HFF-Myc (cell line): ENCODE measurements at regions not wholly inside any gene's neighbourhood (a gene's known extent, or its start where the extent isn't known, plus 50 kb on each side); places are given as distances from the start of the nearest gene placed in this dataset.

Experiments
- DNase-seq: peaks from one replicate; pipeline ENCODE4 v3.0.0-alpha.2; 2011; ENCODE audit warnings: low read depth; ENCODE audit errors: extremely low read depth
- H3K4me3 ChIP-seq: replicated peaks from 2 replicates; pipeline ENCODE4 v1.5.1; 2011; ENCODE audit warnings: low read depth, mild to moderate bottlenecking, control low read depth, low read length
- TF ChIP-seq, protein P1 (sequence below): IDR thresholded peaks from 2 replicates; pipeline ENCODE4 v1.5.1; 2012; ENCODE audit warnings: mild to moderate bottlenecking, low read depth, low read length, control low read depth; ENCODE audit errors: missing control alignments

DNA sequence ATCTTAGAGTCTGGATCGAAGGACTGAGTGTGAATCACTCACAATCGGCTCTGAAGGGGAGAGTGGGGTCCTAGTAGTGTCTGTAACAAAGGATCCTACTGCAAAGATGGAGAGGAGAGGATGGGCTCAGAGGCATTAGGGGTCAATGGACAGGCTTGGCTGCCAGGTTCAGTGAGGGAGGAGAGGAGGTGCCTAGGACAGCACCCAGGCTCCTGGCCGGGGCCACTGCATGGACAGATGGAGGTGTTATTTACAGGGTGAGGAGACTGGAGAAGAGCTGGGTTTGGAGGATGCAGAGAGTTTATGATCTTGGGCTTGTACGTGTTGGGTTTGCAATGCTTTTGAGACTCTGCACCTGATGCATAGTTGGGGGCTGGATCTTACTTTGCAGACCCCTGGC is 658.9 kb downstream of the PTPRU start:
- no peak overlapping the region for H3K4me3 ChIP-seq
- DNase-seq: no peak
- TF ChIP-seq, protein P1, sequence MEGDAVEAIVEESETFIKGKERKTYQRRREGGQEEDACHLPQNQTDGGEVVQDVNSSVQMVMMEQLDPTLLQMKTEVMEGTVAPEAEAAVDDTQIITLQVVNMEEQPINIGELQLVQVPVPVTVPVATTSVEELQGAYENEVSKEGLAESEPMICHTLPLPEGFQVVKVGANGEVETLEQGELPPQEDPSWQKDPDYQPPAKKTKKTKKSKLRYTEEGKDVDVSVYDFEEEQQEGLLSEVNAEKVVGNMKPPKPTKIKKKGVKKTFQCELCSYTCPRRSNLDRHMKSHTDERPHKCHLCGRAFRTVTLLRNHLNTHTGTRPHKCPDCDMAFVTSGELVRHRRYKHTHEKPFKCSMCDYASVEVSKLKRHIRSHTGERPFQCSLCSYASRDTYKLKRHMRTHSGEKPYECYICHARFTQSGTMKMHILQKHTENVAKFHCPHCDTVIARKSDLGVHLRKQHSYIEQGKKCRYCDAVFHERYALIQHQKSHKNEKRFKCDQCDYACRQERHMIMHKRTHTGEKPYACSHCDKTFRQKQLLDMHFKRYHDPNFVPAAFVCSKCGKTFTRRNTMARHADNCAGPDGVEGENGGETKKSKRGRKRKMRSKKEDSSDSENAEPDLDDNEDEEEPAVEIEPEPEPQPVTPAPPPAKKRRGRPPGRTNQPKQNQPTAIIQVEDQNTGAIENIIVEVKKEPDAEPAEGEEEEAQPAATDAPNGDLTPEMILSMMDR: no peak

DNA sequence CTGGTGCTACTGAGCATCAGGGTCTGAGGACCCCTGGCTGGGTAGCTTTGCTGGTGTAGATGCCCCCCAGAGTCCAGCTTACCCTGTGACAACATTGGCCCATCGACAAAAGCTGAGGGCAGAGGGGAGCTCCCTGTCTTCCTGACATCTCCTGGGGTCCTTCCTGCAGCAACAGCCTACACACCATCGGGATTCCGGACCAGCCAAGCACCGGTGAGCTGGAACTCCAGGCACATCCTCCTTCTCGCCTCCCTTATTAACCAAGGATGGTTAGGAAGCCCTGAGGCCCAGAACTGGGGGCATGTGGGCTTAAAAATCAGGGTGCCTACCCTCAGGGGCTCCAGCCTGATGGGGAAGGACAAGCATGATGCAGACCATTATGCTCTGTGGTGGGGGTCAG is 658.0 kb downstream of the PTPRU start:
- no peak for DNase-seq
- H3K4me3 ChIP-seq: no peak overlapping the region
- TF ChIP-seq, protein P1: no peak

DNA sequence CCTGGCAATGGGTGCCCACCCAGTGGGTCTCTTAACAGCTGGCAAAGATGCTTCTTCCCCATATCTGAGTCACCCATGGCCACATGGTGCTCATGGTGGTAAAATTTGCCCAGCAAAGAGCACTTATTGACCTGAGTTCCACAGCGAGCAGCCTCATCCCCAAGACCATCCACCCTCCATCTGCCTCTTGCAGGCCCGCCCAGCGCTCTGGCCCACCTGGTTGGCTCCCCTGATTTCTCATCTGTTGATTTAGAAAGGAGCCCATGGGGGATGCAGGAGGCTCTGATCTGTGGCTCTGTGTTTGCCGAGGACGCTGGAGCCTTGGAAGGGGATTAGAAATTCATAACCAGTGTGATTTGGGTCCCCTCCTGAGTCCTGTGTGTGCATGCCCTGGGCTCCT is 657.5 kb downstream of the PTPRU start:
- DNase-seq: no peak
- TF ChIP-seq, protein P1: no peak
- H3K4me3 ChIP-seq: no peak overlapping the region

GRCh38 chr1:29893046-29893723 is 656.9 kb downstream of the PTPRU start:
- DNase-seq: no peak
- no peak overlapping the region for H3K4me3 ChIP-seq
- TF ChIP-seq, protein P1: no peak

DNA sequence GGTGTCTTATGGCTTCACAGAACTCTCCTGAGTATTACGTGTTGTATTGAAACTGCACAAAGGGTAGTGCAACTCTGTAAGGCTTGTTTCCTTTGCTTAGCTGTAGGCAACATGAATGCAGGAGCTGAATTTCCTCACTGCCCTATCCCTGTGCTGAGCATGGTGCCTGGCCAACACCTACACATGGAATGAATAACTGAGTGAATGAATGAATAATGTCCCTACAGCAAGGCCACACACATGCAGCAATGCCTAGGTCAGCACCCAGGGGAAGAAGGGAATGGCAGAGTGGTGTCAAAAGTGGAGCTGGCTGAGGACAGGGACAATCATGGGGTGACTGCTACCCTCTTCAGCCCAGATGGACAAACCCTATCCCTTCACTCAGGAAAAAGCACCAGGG is 655.9 kb downstream of the PTPRU start:
- DNase-seq: no peak
- TF ChIP-seq, protein P1: no peak
- no peak overlapping the region for H3K4me3 ChIP-seq

DNA sequence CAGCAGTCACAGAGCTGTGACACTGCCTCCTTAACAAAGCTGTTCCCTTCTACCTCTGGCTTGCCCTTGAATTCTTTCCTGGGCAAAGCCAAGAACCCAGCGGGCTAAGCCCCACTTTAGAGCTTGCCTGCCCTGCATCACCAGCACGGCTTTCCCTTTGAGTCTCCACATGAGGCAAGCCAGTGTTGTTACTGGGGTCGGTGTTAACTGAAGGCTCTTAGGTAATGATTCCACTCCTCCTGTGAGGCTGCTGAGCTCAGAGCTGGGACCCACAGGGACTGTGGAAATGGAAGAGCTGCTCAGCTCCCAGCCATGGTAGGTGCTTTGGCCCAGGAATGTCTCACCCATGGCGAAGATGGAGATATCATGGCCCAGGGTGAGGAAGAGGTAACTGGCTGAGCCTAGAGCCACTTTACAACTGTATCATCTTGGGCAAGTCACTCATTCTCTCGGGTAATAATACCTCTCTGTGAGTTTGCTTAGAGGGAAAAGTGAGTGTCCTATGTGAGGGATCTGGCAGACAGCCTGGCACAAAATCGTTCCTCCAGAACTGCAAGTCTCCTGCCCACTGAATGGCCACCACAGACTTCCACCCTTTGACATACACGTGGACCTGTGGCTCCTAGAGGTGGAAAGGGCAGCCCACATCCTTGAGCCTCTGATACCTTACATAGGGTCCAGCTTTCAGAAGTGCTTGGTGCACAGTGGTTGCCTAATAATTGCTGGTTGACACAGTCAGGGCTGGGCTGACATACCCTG is 654.1 kb downstream of the PTPRU start:
- no peak overlapping the region for H3K4me3 ChIP-seq
- DNase-seq: no peak
- TF ChIP-seq, protein P1: no peak
